Skeletal muscle cell (primary cell): ENCODE measurements at regions not wholly inside any gene's neighbourhood (a gene's known extent, or its start where the extent isn't known, plus 50 kb on each side); places are given as distances from the start of the nearest gene placed in this dataset.

Experiments used
- DNase-seq: peaks from one replicate; pipeline ENCODE4 v3.0.0-alpha.2; 2010; ENCODE audit warnings: low read depth
- H3K4me3 ChIP-seq: 2 replicates; pipeline ENCODE4 v1.5.1; 2011; ENCODE audit warnings: low read depth, mild to moderate bottlenecking, control low read depth, low read length, moderate library complexity

DNA sequence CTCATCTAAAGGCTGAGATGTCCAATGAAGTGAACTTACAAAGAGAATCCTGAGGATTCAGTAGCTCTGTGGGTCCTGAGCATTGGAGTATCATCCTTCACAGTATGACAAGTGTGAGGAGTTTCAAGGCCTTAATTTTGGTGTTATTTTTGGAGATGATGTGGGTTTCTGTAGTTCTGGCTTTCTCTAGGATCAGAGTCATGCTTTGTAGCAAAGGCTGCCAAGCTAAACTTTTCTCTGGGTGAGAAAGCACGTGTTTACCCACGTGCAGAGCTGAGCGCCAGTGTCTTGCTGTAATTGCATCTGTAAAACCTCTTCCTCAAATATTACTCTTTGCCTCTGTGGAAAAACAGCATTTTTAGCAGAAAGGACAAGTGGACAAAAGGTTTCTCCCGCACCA is 387.8 kb upstream of the LYPLAL1 start:
- no peak overlapping the region for H3K4me3 ChIP-seq
- DNase-seq, result no peak

DNA sequence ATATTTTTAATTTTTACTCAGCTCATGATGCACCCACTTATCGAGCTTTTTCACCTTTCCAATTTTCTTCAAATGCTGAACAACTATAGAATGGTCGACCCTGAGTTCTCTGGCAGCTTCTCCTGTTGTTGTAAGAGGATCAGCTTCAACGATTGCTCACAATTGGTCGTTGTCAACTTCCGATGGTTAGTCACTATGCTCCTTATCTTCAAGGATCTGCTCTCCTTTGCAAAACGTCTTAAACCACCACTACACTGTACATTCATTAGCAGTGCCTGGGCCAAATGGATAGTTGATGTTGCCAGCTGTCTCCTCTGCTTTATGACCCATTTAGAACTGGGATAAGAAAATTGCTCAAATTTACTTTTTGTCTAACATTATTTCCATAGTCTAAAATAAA is 385.9 kb upstream of the LYPLAL1 start:
- DNase-seq, result no peak
- H3K4me3 ChIP-seq, result no peak overlapping the region

- no peak for DNase-seq
- H3K4me3 ChIP-seq, result no peak overlapping the region
Observed at GRCh38 chr1:218796773-218797172, 376.9 kb upstream of the LYPLAL1 start.

DNA sequence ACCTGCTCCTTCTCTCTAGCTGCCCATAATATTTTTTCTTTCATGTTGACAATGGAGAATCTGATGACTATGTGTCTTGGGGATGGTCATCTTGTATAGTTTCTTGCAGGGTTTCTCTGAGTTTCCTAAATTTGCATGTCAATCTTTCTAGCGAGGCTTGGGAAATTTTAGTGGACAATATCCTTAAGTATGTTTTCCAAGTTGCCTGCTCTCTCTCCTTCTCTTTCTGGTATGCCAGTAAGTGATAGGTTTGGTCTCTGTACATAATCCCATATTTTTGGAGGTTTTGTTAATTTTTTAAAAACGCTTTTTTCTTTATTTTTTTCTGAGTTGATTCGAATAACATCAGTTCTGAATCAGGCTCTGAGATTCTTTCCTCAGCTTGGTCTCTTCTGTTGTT is 370.9 kb upstream of the LYPLAL1 start:
- no peak for DNase-seq
- no peak overlapping the region for H3K4me3 ChIP-seq

GRCh38 chr1:218803351-218803997 is 370.2 kb upstream of the LYPLAL1 start:
- DNase-seq, result no peak
- no peak overlapping the region for H3K4me3 ChIP-seq

DNA sequence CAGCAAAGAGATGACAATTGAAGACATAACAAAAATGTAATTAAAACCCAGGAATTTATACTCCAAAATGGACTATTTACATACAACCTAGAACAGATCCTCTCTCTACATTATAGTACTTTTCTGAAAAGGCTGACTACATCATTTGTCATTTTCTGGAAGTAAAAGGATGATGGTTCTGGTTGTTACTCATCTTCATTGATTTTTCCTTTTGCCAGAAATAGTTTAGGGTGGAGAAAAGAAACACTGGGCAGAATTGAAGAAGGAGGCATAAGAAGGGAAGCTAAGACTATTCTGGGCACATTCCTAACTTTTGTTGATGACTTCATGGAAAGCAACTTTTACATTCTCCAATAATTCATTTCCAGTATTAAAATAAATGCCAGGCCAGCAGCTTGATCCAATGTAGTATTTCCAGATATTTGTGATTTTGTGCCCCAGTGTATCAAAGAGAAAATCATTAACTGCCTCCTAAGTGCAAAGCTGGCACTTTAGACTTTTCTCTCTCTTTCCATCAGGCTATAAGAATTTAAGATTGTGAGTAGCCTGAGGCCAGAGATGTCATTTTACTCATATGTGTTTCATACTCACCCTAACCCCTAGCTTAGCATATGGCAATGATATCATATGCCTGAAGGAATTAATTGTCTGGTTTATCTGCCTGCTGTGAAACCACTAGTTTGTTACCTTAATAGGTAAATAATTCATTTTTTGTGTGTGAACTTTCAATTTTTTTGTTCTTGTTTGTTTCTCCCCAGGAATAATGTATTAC is 369.5 kb upstream of the LYPLAL1 start:
- DNase-seq, result no peak
- H3K4me3 ChIP-seq, result no peak overlapping the region

- no peak for DNase-seq
- H3K4me3 ChIP-seq, result no peak overlapping the region
Observed at GRCh38 chr1:218809061-218809460, 364.6 kb upstream of the LYPLAL1 start.

- DNase-seq, result peak; percentile 31
- H3K4me3 ChIP-seq, result no peak overlapping the region
Observed at GRCh38 chr1:218809625-218810024, 364.1 kb upstream of the LYPLAL1 start.

- DNase-seq, result peak; percentile 41
- H3K4me3 ChIP-seq, result no peak overlapping the region
Observed at GRCh38 chr1:218810306-218810705, 363.4 kb upstream of the LYPLAL1 start.

- no peak overlapping the region for H3K4me3 ChIP-seq
- peak; percentile 89 for DNase-seq
Observed at GRCh38 chr1:218811497-218811896, 362.2 kb upstream of the LYPLAL1 start.

DNA sequence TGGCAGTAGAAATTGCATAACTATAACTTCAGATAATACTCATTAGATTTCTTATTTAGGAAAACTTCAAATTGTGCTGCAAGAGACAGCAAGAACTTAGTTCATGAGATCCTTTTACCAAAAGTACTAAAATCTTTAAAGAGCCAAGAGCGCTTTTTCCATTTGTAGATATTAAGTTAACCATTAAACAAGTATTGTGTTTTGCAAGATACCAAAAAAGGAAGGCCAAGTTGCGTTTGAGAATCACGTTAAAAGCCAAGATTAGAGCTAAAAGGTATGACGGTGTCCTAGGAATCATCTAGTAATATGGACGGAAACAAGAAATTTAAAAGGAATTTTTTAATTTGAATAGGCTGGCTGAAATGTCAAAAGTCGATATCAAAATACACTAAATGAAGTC is 361.3 kb upstream of the LYPLAL1 start:
- DNase-seq, result no peak
- no peak overlapping the region for H3K4me3 ChIP-seq

DNA sequence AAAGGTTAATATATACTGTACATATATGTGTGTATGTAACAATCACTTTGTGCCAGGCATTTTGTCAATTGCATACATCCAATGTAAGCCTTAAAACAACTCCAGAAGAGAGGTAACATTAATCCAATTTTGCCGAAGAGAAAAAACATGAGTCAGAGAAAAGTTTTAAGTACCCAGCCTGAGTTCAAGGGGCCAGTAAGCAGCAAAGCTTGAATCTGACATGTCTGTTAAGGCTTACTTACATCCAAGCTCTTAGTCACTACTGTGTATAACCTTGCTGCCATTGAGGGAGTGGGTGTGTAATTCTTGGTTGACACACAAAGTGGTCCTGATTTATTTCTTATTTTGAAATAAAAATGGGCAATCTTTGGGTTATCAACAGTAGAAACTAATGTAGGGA is 360.4 kb upstream of the LYPLAL1 start:
- no peak overlapping the region for H3K4me3 ChIP-seq
- DNase-seq, result peak; percentile 73

GRCh38 chr1:218815076-218815475 is 358.6 kb upstream of the LYPLAL1 start:
- H3K4me3 ChIP-seq, result no peak overlapping the region
- no peak for DNase-seq

GRCh38 chr1:218817071-218817470 is 356.6 kb upstream of the LYPLAL1 start:
- DNase-seq, result no peak

GRCh38 chr1:218817691-218818465 is 355.8 kb upstream of the LYPLAL1 start:
- DNase-seq, result no peak
- no peak overlapping the region for H3K4me3 ChIP-seq

More at GRCh38 chr1:218817071-218817470, 356.6 kb upstream of the LYPLAL1 start:
- H3K4me3 ChIP-seq, result no peak overlapping the region

DNA sequence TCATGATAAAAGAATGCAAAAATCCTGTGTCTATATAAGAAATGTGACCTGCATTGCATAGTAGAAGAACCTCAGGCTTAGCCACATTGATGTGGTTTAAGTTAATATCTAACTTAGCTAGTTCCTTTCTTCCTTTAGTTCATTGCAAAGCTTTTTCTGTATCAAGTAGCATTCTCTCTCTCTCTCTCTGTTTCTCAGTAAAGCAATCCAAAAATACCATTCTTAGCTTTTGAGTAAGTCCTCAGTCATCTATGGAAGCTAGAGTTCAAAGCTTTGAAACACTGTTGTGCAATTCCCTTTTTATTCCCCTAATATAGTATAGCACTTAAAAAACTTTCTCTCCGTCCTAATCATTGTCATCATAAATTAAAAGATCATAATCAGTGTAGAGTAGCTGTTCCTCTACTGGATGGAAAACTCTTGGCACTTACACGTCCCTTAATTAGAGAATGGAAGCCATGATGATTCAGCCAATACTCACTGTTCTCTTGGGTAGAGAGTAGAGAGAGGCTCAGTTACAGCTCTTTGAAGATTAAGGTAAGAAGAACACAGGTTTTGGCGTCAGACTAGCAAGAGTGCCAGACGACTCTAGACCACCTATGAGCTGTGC is 350.3 kb upstream of the LYPLAL1 start:
- DNase-seq, result peak; percentile 77
- no peak overlapping the region for H3K4me3 ChIP-seq

DNA sequence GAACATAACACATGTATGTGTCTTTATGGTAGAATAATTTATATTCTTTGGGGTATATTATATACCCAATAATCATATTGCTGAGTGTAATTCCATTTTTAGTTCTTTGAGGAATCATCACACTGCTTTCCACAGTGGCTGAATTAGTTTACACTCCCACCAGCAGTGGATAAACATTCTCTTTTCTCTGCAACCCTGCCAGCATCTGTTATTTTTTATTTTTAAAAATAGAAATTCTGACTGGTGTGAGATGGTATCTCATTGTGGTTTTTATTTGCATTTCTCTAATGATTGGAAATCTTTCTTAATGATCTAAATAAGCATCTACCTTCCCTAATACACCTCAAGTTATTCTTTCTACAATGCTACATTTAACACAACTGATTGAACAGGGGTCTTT is 346.2 kb upstream of the LYPLAL1 start:
- H3K4me3 ChIP-seq, result no peak overlapping the region
- DNase-seq, result no peak

DNA sequence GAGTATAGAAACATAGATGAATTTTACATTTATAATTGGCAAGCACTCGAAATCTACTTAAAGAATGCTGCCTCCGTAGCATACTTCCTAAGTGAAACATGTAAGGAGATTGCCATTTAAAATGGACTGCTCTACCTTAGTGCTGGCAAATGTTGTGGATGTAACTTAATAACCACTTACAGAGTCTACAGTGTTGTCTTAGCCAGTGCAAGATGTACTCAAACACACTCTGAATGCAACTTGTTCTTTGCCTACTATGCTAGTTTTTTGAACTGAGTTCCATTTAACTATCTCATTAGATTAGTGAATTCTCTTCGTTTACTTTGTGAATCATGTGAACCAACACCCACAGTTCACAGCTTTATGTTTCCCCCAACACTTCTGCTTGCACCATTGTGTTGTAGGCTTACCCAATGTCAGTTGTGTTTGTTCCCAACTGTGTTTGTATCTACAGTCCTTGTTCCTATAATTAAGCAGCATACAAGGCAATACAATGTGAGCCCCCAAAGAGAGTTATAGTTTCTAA is 345.5 kb upstream of the LYPLAL1 start:
- DNase-seq, result no peak
- H3K4me3 ChIP-seq, result no peak overlapping the region

DNA sequence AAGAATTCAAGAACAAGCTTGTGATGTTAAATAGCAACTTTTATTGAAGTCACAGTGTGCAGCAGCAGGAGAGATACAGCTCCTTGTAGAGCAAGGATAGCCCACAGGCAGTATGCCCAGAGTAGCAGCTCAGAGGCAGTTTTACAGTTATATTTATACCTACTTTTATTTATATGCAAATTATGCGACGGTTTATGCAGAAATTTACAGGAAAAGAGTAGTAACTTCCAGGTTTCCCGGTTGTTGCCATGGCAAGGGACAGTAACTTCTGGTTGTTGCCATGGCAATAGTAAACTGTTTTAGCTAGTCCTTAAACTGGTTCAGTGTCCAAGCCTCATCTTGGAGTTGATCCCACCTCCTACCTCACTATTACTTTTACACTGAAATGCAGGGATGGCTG is 344.6 kb upstream of the LYPLAL1 start:
- no peak for DNase-seq
- no peak overlapping the region for H3K4me3 ChIP-seq

DNA sequence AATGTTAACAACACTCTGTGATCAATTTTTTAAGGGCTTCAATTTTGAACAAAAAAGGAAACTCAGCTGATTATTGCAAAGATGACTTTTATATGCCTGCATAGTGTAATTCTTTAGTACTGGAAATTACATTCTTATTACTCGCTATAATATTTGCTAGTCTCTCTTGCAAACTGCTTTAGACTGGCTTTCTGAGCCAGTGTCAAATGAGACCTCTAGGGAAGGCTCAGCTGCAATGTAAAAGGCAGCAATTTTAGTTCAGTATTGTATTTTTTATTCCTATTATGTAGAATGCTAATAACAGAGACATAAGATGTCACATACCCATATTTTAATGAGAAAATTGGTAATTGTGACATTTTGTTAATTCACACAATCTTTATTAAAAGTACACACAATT is 338.1 kb upstream of the LYPLAL1 start:
- DNase-seq, result no peak
- no peak overlapping the region for H3K4me3 ChIP-seq
